Hematopoietic multipotent progenitor cell (in vitro differentiated cells): ENCODE measurements at regions not wholly inside any gene's neighbourhood (a gene's known extent, or its start where the extent isn't known, plus 50 kb on each side); places are given as distances from the start of the nearest gene placed in this dataset.

Source experiments
- DNase-seq, 3 donors: peaks; one replicate each; pipeline ENCODE4 v3.0.0-alpha.2; 2011 to 2015; ENCODE audit warnings: low read depth in 2 of 3, low spot score in 2 of 3

GRCh38 chr12:127327986-127328385 is 939.0 kb upstream of the TMEM132C start:
- DNase-seq: no peak

- no peak for DNase-seq
Observed at GRCh38 chr12:127328867-127329266, 938.1 kb upstream of the TMEM132C start.

DNA sequence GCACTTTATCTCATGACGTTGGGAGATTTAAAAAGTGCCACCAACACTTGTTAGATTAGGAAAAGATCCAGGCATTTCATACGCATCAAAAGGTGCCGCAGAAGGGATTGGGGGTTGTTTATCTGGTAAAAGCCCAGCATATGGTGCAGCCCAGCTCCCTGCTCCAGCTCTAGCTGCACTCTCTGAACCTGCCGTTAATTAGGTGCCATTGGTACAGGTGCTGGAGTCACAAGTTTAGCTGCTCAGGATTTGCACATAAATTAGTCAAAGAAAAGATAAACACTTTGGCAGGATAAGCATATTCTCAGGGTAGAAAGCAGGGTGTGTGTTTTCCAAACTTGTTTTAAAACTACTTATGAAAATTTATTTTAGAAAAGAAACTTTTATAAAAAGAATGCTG is 932.6 kb upstream of the TMEM132C start:
- no peak for DNase-seq

GRCh38 chr12:127334912-127335644 is 931.9 kb upstream of the TMEM132C start:
- DNase-seq: no peak

- no peak for DNase-seq
Observed at GRCh38 chr12:127336416-127336815, 930.6 kb upstream of the TMEM132C start.

- no peak for DNase-seq
Observed at GRCh38 chr12:127339065-127339464, 927.9 kb upstream of the TMEM132C start.

DNA sequence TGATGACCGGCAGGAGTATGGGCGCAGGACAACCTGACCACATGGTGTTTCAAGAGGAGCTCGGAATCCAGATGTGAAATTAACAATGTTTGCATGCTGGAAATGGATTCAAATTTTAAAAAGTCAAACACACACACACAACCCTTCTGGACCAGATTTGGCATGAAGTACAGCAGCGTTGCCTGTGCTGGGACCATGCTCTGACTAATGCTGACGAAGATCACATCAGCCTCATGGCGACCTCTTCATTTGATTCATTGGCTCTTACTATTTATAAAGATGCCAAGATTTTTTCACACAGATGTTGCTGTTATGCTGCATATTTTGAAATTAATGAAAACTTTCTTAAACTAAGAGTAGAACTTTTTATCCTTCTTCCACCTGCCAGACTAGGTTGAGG is 926.6 kb upstream of the TMEM132C start:
- no peak for DNase-seq

- no peak for DNase-seq
Observed at GRCh38 chr12:127342861-127343260, 924.1 kb upstream of the TMEM132C start.

- no peak for DNase-seq
Observed at GRCh38 chr12:127343940-127344339, 923.0 kb upstream of the TMEM132C start.

- no peak for DNase-seq
Observed at GRCh38 chr12:127351481-127352010, 915.4 kb upstream of the TMEM132C start.

- DNase-seq: no peak
Observed at GRCh38 chr12:127355061-127355841, 911.7 kb upstream of the TMEM132C start.

- no peak for DNase-seq
Observed at GRCh38 chr12:127358888-127359287, 908.1 kb upstream of the TMEM132C start.

DNA sequence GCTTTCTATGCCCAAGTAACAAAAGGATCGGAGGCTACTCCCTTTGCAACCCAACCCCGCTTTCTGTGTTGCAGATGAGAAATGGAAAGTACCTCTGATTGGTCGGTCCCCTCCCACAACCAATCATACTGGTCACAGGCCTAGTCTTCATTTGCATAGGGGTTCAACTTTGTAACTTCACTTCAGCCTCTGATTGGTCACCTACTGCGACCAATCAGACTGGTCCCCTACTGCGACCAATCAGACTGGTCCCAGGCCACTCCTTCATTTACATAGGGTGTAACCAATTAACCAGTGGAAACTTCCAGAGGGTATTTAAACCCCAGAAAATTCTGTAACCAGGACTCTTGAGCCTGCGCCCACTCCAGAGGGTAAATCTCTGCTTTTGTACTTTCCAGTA is 906.4 kb upstream of the TMEM132C start:
- DNase-seq: no peak

DNA sequence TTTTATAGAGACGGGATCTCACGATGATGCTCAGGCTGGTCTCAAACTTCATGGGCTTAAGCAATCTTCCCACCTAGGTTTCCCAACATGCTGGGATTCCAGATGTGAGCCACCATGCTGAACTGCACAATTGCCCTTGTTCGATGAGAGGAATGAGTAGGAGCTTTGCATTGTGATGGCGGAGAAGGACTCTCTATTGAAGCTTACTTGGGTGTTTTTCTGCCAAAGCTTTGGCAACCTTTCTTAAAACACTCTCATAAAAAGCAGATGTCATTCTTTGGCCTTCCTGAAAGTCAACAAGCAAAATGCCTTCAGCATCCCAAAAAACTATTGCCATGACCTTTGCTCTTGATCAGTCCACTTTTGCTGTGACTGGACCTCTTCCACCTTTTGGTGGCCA is 904.8 kb upstream of the TMEM132C start:
- DNase-seq: no peak

- DNase-seq: no peak
Observed at GRCh38 chr12:127363392-127363791, 903.6 kb upstream of the TMEM132C start.

DNA sequence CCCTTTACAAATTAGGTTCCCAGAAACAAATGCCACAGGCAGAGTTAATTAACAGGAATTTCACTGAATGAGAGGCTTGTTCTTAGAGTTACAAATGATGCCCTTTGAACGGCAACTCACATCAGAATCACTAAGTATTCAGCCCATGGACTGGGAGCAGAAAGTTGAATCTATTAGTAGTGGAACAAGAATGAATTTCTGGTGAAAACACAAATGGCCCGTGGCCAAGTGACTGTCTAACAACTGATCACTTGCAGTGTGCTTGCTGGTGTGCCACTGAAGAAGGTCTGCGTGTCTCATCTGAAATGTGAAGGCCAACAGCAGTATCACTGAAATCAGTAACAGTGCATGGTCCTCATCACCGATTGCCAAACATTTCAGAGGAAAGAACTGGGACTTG is 893.4 kb upstream of the TMEM132C start:
- DNase-seq: no peak

GRCh38 chr12:127374447-127374846 is 892.5 kb upstream of the TMEM132C start:
- no peak for DNase-seq

GRCh38 chr12:127381043-127381668 is 885.8 kb upstream of the TMEM132C start:
- peak in 2 of 3 donors; percentile 37 to 43 for DNase-seq

- DNase-seq: no peak
Observed at GRCh38 chr12:127381681-127382080, 885.3 kb upstream of the TMEM132C start.

GRCh38 chr12:127383281-127383680 is 883.7 kb upstream of the TMEM132C start:
- DNase-seq: no peak

- no peak for DNase-seq
Observed at GRCh38 chr12:127386723-127387122, 880.2 kb upstream of the TMEM132C start.
